T-helper 2 cell treated with Interferon-gamma antibody and Interleukin-4, amounts not matched to agents 100 ng/mL and 5 ng/mL, for 36 hours (primary cell): ENCODE measurements at regions not wholly inside any gene's neighbourhood (a gene's known extent, or its start where the extent isn't known, plus 50 kb on each side); places are given as distances from the start of the nearest gene placed in this dataset.
"Not testable (repeated sequence)": the region's sequence is repeated elsewhere in the genome, so short reads cannot be mapped to it uniquely, and the experiment has no call there.

Source experiments
- intact Hi-C: fragments of 100-400 bp; cut with micrococcal nuclease; formaldehyde crosslinking; loops from one replicate; pipeline ENCODE4 v1.15.1; 2023

DNA sequence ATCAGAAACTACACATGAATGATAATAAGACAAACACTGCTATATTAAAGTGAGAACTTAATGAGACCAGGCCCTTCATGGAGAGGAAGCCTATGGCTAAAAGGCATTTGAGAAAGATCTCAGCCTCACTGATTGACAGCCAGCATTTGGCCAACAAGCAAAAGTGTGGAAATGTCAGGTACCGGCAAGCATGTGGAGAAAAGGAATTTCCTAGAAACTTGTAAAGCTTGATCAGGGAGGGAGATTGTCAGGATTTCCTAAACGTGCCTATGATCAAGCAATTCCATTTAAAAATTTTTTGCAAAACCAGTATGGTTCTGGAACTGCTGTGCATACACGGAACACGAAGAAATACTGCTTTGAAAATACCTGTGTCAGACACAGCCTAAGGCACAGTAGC, 220.3 kb upstream of the ATP10A start:
- intact Hi-C loops: loop anchor here (5.0 kb wide), 1 partner anchor 221 kb away; the partner anchor contains the start of gene ATP10A

DNA sequence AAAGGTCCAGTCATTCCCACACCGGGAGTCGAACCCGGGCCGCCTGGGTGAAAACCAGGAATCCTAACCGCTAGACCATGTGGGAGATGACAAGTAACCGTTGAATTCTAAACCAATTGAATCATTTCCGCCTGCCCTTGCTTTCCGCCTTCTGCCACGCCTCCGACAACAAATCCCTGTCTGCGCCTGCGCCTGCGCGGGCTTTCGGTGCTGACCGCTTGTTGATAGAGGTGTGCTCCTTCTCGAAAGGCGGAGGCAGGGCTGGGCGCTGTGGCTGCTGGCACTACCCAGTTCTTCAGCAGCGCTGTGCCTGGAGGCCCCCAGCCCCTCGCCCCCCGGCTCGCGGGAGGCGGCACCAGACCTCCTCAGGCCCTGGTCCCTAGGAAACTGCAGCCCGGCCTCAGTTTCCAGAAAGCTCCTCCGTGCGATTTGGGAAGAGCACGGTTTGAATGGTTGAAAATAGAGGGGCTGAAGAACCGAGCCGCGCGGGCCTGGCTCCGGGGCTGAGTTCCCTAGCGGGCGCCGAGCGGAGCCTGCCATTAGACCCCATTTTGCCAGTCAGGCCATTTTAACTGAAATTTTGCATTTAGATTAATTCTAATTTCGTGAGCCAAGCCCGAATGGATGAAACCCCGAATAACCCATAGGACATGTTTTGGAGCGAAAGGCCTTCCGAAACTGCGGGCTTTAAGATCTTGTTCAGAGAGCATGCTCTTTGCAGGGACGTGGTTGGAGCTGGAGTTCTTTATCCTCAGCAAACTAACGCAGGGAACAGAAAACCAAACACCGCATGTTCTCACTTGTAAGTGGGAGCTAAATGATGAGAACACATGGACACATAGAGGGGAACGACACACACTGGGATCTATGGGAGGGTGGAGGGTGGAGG, 219.3 kb upstream of the ATP10A start:
- intact Hi-C loops: loop anchor here (5.0 kb wide), 1 partner anchor 220 kb away; the partner anchor contains the start of gene ATP10A

DNA sequence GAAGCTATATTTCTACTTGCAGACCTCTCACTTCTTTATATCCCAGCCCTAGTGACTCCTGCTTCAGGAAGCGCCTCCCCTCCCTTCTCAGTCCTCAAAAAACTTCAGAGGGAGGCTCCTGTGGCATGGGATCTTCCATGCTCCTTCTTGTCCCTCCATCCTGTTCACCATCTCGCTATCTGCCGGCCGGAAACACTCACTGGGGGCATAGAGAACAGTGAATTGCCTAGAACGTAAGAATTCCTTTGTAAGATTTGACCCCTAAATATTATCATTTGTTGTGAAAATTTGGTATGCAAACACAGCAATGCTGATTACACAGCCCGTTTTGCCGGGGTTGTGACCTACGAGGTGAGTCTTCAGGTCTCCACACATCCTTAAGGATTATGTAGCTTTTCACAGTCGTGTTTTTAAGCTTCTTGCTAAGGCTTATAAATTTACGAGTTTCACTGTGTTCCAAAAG, 218.7 kb upstream of the ATP10A start:
- intact Hi-C loops: loop anchor here (5.0 kb wide), 1 partner anchor 219 kb away; the partner anchor contains the start of gene ATP10A

DNA sequence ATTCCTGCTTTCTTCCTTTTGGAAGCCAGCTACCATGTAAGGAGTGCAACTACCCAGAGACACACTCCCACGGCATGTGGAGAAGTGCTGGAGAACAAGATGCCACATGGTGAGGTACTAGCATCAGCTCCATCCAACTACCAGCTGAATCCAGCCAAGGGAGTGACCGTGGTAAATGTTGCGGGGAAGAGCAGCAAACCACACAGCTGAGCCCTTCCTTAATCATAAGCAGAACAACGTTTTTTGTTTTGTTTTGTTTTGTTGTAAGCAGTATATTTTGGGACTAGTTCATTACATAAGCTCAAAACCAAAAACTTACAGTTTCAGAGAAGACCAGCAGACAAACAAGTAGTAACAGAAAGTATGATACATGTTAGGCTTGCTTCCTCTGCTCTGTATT, 212.6 kb upstream of the ATP10A start:
- intact Hi-C loops: no loop called here

DNA sequence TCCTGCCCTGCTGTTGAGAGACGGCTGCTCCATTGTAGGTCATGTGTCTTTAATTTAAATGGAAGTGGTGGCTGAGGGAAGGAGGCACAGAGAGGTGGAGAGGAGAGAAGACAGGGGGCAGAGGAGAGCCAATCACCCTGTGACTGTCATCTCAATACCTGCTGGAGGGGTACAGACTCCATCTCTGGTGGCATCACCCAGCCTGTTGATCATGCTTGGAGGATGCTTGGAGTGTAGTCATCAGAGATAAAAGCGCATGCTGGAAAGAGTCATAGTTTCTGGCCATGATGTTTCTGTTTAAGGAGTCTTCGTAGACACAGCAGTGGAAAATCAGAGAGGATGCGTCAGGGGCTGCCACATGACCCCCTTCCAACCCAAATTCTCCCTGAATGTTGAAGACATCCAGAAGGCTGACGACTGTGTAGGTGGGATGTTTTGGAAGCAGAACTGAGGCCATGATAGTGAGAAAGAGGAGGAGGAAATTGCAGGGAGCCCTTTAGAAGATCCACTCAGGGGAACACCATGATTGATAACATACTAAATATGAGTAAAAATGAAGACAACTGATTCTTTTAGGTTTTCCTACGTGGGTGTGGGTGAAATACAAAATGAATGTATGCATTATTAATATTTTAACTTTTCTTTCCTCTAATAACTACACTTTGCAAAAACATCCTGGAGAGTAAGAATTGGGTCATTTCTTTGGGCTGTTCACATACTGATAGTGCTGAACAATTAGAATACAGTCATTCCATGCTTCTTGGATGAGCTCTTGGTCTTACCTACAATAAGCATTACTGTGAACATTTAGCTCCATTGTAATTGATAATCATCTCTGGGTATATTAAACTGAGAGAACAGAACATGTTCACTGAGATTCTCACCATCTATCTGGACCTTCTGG, 210.6 kb upstream of the ATP10A start:
- intact Hi-C loops: no loop called here

DNA sequence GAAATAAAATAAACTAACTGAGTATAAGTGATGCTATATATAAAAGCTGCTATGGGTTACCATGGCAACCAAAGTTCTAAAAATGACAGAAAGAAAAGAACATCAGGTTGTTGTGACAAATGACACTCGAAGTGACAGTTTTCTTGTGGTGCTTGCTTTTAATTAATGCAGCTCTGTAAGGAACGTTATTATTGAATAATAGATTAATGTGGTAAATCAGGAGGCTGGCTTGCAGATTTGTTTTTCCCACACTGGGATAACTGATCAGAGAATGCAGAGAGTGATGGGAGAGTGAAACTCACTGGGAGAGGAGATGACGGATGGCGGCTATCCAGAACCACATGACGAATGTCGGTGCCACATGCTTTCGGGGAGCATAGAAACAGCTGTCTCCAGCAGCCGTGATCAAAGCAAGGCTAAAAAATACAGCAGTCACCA, 207.0 kb upstream of the ATP10A start:
- intact Hi-C loops: no loop called here

DNA sequence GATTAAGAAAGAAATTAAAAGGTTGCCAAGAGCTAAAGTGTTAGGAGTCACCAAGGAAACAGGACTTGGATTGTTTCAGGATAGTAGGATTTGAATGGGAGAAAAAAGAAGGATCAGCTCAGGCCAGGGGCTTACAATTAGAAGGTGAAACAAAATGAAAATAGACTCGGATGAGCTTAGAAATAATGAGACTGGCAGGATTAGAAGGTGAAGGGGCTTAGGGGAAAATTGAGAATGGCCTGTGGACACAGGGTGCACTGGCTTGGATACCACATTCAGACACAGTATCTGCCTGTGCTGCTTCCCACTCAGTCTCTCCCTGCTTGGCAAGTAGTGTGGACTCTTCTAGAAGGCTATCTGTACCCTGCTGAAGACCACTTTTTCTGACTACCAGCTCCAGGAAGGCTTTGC, 206.1 kb upstream of the ATP10A start:
- intact Hi-C loops: no loop called here

DNA sequence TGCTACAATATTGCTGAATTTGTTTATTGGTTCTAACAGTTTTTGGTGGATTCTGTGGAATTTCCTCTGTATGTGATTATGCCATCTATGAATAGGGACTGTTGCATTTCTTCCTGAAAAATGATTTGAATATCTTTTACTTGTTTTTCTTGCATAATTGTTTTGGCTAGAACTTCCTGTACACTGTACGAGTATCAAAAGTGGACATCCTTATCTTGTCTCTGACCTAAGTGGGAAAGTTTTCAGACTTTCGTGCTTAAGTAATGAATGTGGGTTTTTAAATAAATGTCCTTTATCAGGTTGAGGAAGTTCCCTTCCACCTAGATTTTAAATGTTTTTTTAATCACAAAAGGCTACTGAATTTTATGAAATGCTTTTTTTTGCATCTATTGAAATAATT, 203.8 kb upstream of the ATP10A start:
- intact Hi-C loops: no loop called here

DNA sequence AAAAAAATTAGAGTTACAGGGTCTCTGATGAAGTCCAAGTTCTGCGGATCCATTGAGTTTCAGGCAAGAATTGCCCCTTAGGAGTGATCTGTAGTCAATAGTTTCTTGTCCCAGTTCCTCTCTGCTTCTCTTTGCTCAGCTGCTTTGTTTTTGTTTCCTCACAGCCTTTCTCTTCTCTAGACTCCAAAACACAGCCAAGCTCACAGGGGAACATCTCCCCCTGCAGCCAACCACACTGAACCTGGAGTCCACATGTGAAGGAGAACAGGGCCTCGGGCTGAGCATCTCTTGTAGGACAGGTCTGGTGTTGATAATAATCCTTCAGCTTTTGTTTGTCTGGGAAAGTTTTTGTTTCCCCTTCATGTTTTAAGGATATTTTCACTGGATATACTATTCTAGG, 202.6 kb upstream of the ATP10A start:
- intact Hi-C loops: no loop called here

DNA sequence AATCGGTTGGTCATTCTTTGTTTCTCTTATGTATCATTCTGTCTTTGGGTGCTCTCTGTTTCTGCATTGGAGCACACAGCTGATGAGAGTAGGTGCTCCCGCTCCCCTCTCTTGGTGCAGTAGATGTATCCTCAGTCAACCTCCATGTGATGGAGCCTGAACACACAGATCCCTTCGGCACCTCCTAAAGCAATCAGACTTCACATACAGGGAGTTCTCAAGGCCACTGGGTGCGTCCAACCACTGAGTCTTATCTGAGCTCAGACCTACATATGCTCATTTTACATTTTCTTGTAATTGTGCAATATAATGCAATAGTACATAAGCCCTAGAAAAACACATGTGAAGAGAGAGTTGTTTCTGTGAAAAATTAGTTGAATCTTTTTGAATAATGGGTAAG, 198.1 kb upstream of the ATP10A start:
- intact Hi-C loops: no loop called here

DNA sequence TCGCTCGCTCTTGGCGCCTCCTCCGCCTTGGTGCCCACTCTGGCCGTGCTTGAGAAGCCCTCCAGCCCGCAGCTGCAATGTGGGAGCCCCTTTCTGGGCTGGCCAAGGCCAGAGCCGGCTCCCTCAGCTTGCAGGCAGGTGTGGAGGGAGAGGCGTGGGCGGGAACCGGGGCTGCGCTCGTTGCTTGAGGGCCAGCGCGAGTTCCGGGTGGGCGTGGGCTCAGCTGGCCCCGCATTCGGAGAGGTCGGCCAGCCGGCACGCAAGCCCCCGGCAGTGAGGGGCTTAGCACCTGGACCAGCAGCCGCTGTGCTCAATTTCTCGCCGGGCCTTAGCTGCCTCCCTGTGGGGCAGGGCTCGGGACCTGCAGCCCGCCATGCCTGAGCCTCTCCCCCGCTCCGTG, 193.6 kb upstream of the ATP10A start:
- intact Hi-C loops: not testable (repeated sequence)

DNA sequence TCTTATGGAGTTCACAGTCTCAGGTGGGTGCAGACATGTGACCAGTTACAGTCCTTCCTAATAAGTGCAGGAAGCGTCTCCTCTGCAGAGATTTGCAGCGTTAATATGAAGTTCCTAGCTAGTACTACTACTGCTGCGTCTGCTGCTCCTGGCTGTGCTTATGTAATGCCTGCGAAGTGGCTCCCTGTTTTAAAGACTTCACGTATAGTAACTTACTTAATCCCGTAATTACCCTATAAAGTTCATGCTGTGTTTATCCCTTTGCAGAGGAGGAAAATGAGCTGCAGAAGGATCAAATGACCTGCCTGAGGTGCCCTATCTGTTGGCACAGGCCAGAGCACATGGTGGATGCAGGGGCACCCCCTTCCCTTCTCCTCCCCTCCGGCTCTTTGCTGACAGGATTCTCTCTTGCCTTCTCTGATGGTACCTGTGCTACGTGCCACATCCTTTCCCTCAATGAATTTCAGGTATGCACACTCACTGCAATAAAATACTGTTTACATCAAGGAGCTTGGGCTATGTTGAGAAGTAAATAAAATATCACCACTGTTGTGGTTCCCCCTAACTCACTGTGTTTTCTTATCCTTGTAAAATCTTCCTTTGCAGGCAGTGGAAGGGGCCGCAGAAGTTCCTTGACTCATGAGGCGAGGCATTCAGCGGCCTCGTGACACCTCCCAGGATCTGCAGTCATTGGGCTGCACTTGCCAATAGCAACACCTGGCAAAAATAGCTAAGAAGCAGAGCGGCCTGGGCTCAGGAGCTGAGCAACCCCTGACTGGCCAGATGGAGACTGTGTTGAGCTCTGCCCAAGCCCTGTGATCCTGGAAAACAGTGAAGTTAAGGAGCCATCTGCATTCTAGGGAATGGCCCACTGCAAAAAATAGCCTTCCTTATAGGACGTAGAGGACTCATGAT, 188.9 kb upstream of the ATP10A start:
- intact Hi-C loops: no loop called here

DNA sequence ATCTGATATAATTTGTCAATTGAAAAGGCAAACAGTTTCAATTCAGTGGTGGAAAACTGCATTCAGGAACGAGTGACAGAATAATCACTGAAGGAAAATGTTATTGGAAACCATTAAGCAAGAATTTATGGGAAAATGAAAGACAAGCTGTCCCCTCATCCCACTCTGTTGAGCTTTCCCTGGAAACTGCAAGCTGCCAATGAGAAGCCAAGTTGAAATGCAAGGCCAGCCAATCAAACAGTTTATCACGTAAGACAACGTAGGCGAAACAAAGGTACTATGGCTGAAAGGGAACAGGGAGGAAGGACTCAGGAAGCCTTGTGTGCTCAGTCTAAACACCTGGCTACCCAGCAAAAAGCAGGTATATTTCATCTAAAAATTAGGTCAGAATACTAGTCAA, 187.9 kb upstream of the ATP10A start:
- intact Hi-C loops: no loop called here

DNA sequence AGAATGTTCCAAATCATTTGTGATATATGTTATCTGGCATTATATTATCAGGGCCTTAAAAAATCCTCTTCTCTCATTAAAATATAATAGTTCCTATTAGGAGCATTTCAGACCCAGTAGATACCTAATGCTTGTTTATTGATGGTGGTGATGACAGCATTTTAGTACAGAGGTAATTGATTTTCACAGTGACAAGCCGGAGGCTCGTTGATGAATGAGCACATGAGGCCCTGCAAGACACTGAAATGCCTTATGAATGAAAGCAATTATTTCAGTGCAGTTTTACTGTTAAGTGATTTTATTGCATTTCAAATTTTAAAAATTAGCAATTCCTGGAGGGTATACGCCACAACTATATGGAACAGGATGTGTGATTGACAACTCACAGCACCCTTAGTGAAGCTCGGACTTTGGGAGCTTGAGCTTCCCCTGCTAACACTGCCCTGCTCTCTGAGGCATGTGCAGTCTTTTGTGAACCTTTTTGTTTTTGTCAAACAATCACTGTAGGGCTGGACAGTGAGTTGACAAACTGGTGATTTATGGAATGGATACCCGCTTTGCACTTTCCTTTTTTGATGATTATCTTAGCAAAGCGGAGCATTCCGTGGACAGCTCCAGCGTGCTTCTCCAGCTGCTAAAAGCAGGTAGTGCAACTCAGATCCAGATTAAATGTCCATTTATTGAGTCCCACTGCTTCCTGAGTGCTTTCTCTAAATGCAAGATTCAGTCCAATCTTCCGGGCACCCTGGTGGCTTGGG, 187.0 kb upstream of the ATP10A start:
- intact Hi-C loops: no loop called here

DNA sequence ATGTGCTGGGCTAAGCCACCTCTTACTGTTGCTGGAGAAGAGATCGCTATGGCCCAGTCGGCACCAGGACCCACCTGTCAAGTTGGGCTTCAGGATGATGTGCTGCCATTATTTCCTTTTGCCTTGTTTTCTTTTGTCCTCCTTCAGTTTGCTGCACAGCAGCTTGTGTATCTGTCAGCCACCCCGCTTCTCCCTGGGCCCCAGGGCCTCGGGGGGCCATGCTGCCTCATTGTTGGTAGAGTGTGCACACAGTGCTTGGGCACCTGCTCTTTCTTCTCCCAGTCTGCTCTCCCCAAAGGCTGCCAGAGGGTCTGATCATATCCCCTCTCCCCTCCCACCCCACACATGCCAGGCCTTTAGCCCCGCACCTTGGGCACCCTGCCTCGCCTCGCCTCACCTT, 185.5 kb upstream of the ATP10A start:
- intact Hi-C loops: no loop called here

DNA sequence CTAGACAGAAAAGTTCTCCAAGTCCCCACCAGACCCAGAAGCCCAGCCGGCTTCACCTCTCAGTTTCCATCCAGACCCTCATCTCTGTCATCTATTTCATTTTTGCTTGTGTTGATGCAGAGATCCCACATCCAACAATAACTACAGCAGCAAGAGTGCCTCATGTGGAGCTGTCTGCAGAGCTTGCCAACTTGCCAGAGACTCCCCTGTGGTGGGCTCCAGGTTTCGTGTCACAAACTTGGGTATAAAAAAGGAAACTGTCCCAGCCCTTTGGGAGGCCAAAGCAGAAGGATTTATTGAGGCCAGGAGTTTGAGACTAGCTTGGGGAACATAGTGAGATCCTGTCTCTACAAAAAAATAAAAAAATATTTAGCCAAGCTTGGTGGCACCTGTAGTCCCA, 182.4 kb upstream of the ATP10A start:
- intact Hi-C loops: no loop called here

DNA sequence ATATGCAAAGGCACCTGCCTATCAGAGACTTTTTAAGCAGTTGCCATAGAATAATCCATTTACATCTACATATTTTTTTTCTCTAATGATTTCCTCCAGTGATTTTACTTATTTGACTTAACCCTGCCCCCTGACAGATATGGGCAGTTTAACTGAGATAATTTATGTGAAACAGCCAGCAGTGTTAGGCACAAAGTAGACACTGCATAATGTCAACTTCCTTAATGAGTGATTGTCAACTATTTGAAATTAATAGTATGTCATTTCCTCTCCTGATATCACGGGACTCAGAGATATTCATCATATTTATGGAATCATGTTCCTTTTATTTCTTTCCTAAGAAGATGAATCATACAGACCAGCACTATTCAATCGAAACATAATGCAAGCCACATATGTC, 179.9 kb upstream of the ATP10A start:
- intact Hi-C loops: no loop called here

DNA sequence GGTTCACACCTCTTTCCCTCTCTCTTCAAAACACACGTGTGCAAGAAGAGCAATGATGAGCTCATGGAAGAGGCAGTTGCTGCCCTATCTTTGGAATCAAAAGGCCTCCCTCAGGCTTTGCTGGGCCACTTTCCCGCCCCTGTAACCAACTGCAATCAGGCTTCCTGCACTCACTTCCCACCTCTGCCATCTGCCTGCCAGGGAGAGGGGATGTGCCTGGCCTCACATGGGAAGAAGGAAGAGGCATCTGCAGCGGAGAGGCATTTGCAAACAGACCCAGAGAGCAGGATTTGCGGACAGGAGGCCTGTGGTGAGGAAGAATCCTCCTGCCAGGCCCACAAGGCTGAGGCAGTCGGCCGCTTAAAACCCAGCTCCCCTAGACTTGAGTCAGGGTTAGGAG, 175.6 kb upstream of the ATP10A start:
- intact Hi-C loops: no loop called here

DNA sequence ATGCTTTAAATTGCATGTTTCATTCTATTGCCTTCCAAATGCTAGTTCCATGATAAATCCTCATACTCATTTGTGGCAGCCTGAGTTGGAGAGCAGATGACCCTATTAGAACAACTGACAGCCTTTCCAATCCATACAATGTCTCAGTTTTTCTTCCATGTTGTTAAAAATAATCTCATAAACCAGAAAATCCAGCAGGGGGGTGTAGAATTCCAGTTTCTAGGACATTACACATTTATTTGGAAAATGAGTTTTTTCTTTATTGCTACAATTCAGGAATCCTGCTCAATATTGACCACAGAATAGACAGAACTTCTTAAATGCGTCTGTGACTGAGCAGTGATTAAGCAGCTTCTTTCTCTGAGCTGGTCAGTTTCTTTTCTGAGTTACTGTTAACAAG, 174.2 kb upstream of the ATP10A start:
- intact Hi-C loops: no loop called here

DNA sequence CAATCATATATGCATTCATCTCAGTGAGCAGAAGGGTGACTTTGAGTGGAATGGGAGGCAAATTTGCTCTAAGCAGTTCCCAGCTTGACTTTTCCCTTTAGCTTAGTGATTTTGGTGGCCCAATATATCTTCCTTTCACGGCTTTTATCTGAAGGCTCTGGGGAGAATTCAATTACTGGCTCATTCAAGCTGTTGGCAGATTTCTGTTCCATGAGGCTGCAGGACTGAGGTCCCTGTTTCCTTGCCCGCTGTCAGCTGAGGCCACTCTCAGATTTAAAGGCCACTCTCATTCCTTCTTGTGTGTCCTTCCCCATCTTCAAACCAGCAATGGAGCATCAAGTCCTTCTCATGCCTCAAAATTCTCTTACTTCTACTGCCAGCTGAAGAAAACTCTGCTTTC, 170.4 kb upstream of the ATP10A start:
- intact Hi-C loops: no loop called here
